GM12878 (cell line): ENCODE measurements at regions not wholly inside any gene's neighbourhood (a gene's known extent, or its start where the extent isn't known, plus 50 kb on each side); places are given as distances from the start of the nearest gene placed in this dataset.

Experiments
- ATAC-seq: fragments of 200-7000 bp; cut with Tn5 transposase; 3 replicates; pipeline ENCODE4 v1.9.1; 2020; ENCODE audit warnings: mild to moderate bottlenecking, moderate library complexity
- BruUV-seq: library from RNA; stranded (reverse); fragments of 400-500 nt; replicated peaks from 2 replicates; lab custom pipeline; 2021; lab: Mats Ljungman, UMichigan
- CTCF ChIA-PET: fragments of 300-600 bp; sonication (Branson Sonifier 250); formaldehyde crosslinking; extraction: SDS; loops from one replicate; lab custom pipeline; 2021; ENCODE audit warnings: inconsistent platforms; lab: Yijun Ruan, JAX
- POLR2A ChIA-PET: fragments of 350-600 bp; formaldehyde crosslinking; extraction: SDS; loops from one replicate; lab custom pipeline; 2021; ENCODE audit warnings: inconsistent platforms; lab: Charles Lee
- RAD21 ChIA-PET: fragments of 300-600 bp; sonication (Branson Sonifier 250); formaldehyde crosslinking; loops from one replicate; lab custom pipeline; 2023; ENCODE audit warnings: antibody characterized with exemption; ENCODE audit not compliant: unreplicated experiment; lab: Charles Lee
- SMC1A ChIA-PET: fragments of 300-600 bp; sonication (Branson Sonifier 250); formaldehyde crosslinking; loops from one replicate; lab custom pipeline; 2023; ENCODE audit not compliant: unreplicated experiment, uncharacterized antibody; lab: Charles Lee
- DNase-seq: peaks from one replicate; pipeline ENCODE4 v3.0.0-alpha.2; 2011; ENCODE audit warnings: low read depth, low spot score
- FAIRE-seq: peaks from 3 replicates; lab custom pipeline; 2011; peaks lifted over from hg19 to GRCh38; lab: Jason Lieb, UNC
- H2AFZ ChIP-seq: 2 replicates; pipeline ENCODE4 v1.6.0; 2011; ENCODE audit warnings: low read depth, low read length, control low read depth; ENCODE audit not compliant: control insufficient read depth
- H3K27ac ChIP-seq: 2 replicates; pipeline ENCODE4 v1.5.1; 2011; ENCODE audit warnings: control low read depth; ENCODE audit not compliant: control insufficient read depth, insufficient read depth
- H3K27me3 ChIP-seq, 2 experiments: replicated peaks in 1 of 2; 2 replicates each; pipeline versions ENCODE4 v1.6.0 to v1.6.1; 2011; ENCODE audit warnings: low read length in 1 of 2; ENCODE audit not compliant: control insufficient read depth in 2 of 2, insufficient read depth in 2 of 2
- H3K36me3 ChIP-seq, 2 experiments: 2 replicates each; pipeline ENCODE4 v1.5.1; 2011; ENCODE audit warnings: low read length in 1 of 2; ENCODE audit not compliant: control insufficient read depth in 2 of 2, insufficient read depth in 2 of 2
- H3K4me1 ChIP-seq: 2 replicates; pipeline ENCODE4 v1.6.1; 2011; ENCODE audit warnings: mild to moderate bottlenecking, low read length, moderate library complexity, mixed read lengths; ENCODE audit not compliant: control insufficient read depth, insufficient read depth
- H3K4me2 ChIP-seq: 2 replicates; pipeline ENCODE4 v1.6.0; 2011; ENCODE audit warnings: control low read depth; ENCODE audit not compliant: control insufficient read depth, insufficient read depth
- H3K4me3 ChIP-seq: fragments of 200-600 bp; sonication (generic); 2 replicates; pipeline ENCODE4 v1.5.1; 2016
- H3K79me2 ChIP-seq: 2 replicates; pipeline ENCODE4 v1.6.0; 2011; ENCODE audit warnings: low read length; ENCODE audit not compliant: control insufficient read depth, insufficient read depth
- H3K9ac ChIP-seq: 2 replicates; pipeline ENCODE4 v1.8.0; 2011; ENCODE audit warnings: low read length, control low read depth, mixed read lengths; ENCODE audit not compliant: control insufficient read depth, insufficient read depth
- H3K9me3 ChIP-seq: replicated peaks from 3 replicates; pipeline ENCODE4 v1.5.1; 2011; ENCODE audit warnings: mild to moderate bottlenecking, low read length; ENCODE audit not compliant: control insufficient read depth, insufficient read depth
- H4K20me1 ChIP-seq: 2 replicates; pipeline ENCODE4 v1.6.0; 2011; ENCODE audit not compliant: control insufficient read depth, insufficient read depth
- BCL3 ChIP-seq: IDR thresholded peaks from 2 replicates; pipeline ENCODE4 v1.6.1; 2011; ENCODE audit warnings: borderline replicate concordance, low read depth, mild to moderate bottlenecking, moderate library complexity, low read length; ENCODE audit not compliant: insufficient read depth, poor library complexity, severe bottlenecking
- ESRRA ChIP-seq: IDR thresholded peaks from 2 replicates; pipeline ENCODE4 v1.6.1; 2012; ENCODE audit warnings: mild to moderate bottlenecking, low read length, improper control_type of control experiment
- HDAC6 ChIP-seq: fragments of 200-600 bp; sonication (generic); IDR thresholded peaks from one replicate; pipeline ENCODE4 v1.8.0; 2017; ENCODE audit warnings: antibody characterized with exemption; ENCODE audit not compliant: unreplicated experiment
- HDGF ChIP-seq: fragments of 450-650 bp; IDR thresholded peaks from 2 replicates; pipeline ENCODE4 v1.6.1; 2016; ENCODE audit warnings: antibody characterized with exemption
- MYB ChIP-seq: fragments of 150-350 bp; IDR thresholded peaks from 2 replicates; pipeline ENCODE4 v1.6.1; 2014; ENCODE audit warnings: mild to moderate bottlenecking, low read depth, low read length, borderline replicate concordance
- NKRF ChIP-seq: fragments of 450-650 bp; conservative IDR thresholded peaks from 2 replicates; pipeline ENCODE4 v1.6.1; 2017; ENCODE audit warnings: mild to moderate bottlenecking, moderate library complexity
- RELA ChIP-seq: fragments of 450-650 bp; IDR thresholded peaks from 2 replicates; pipeline ENCODE4 v1.8.0; 2014; ENCODE audit warnings: borderline replicate concordance; ENCODE audit not compliant: partially characterized antibody
- WGBS: methylation state at CpG from one replicate; pipeline ENCODE4 v1.1.6; 2016; ENCODE audit warnings: low lambda C conversion rate; ENCODE audit not compliant: insufficient replicate concordance, insufficient coverage; ENCODE audit errors: missing lambda C conversion rate; 5-methylcytosine and 5-hydroxymethylcytosine counted together
- in situ Hi-C: fragments of 300-500 bp; cut with MboI; formaldehyde crosslinking; loops from 9 replicates; pipeline ENCODE4 v1.14.3; 2018; ENCODE audit warnings: mixed read lengths
- intact Hi-C: fragments of 100-400 bp; cut with micrococcal nuclease; formaldehyde crosslinking; loops from one replicate; pipeline ENCODE4 v1.14.2; 2022; ENCODE audit not compliant: unreplicated experiment
- TF ChIP-seq, protein P1 (sequence below): fragments of 450-650 bp; IDR thresholded peaks from 2 replicates; pipeline ENCODE4 v1.6.1; 2018; ENCODE audit warnings: borderline replicate concordance, mild to moderate bottlenecking; ENCODE audit not compliant: partially characterized antibody

DNA sequence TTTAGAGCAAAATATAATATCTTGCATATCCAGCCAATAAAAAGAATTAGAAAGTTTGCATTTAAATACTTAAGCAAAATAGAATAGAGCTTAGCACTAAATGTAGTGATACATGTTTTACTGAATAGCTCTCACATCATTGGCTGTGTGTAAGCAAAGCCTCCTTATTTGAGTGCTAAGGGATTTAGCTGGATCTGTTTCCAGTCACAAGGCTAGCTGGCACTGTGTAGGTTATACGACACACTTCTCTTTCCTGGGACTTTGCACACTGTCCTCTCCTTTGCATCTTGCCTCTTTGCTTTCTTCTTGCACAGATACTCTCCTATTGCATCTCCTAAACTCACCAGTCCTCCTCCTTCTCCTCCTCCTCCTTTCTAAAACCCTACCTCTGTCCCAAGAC lies 423.8 kb downstream of the KLF5 start:
- Histone ChIP-seq H3K4me2 (no peak overlapping the region), H3K4me3 (no peak overlapping the region)
- TF ChIP-seq NKRF = no peak
- TF ChIP-seq ESRRA = no peak
- no peak for TF ChIP-seq MYB
- TF ChIP-seq HDGF = no peak
- no peak for TF ChIP-seq HDAC6
- no peak for TF ChIP-seq BCL3
- no peak for TF ChIP-seq RELA
- TF ChIP-seq, protein P1, sequence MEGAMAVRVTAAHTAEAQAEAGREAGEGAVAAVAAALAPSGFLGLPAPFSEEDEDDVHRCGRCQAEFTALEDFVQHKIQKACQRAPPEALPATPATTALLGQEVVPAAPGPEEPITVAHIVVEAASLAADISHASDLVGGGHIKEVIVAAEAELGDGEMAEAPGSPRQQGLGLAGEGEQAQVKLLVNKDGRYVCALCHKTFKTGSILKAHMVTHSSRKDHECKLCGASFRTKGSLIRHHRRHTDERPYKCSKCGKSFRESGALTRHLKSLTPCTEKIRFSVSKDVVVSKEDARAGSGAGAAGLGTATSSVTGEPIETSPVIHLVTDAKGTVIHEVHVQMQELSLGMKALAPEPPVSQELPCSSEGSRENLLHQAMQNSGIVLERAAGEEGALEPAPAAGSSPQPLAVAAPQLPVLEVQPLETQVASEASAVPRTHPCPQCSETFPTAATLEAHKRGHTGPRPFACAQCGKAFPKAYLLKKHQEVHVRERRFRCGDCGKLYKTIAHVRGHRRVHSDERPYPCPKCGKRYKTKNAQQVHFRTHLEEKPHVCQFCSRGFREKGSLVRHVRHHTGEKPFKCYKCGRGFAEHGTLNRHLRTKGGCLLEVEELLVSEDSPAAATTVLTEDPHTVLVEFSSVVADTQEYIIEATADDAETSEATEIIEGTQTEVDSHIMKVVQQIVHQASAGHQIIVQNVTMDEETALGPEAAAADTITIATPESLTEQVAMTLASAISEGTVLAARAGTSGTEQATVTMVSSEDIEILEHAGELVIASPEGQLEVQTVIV = no peak
- TF ChIP-seq, all 136 proteins: peak for 0
- WGBS = 38% methylated on average over 1 of the region's 1 CpG
- in situ Hi-C loops (no loop called here), intact Hi-C loops (no loop called here)
- Histone ChIP-seq H3K9ac (no peak overlapping the region), H3K4me1 (no peaks in the 10 kb centered on the region), H3K9me3 (no peaks in the 10 kb centered on the region), H2AFZ (no peak overlapping the region), H3K27me3 (no peaks in the 10 kb centered on the region), H3K27ac (no peak overlapping the region), H3K36me3 (no peaks in the 10 kb centered on the region), H3K79me2 (no peaks in the 10 kb centered on the region), H4K20me1 (no peaks in the 10 kb centered on the region)
- ChIA-PET RAD21 (no interaction called here), SMC1A (no interaction called here), POLR2A (interaction anchor here (0.5 kb wide), 1 partner anchor 165 kb away, joined by 4 read pairs; no protein-coding TSS in a partner anchor), CTCF (no interaction called here)
- FAIRE-seq = no peak
- no peak for DNase-seq
- ATAC-seq = no peak
- BruUV-seq = no TSS peak
